Renal cortex interstitium (tissue), 11 donors: ENCODE measurements at regions not wholly inside any gene's neighbourhood (a gene's known extent, or its start where the extent isn't known, plus 50 kb on each side); places are given as distances from the start of the nearest gene placed in this dataset.
"Not testable (repeated sequence)": the region's sequence is repeated elsewhere in the genome, so short reads cannot be mapped to it uniquely, and the experiment has no call there.

ENCODE experiments used
- DNase-seq, 11 donors: peaks; one replicate each; pipeline ENCODE4 v3.0.0-alpha.2; 2013; ENCODE audit warnings: low read depth in 9 of 11, low spot score in 4 of 11; ENCODE audit errors: extremely low read depth in 1 of 11

- no peak for DNase-seq
Measured at GRCh38 chr13:71382285-71382684, 484.7 kb downstream of the DACH1 start.

GRCh38 chr13:71380191-71380590 lies 486.8 kb downstream of the DACH1 start:
- DNase-seq: no peak

DNA sequence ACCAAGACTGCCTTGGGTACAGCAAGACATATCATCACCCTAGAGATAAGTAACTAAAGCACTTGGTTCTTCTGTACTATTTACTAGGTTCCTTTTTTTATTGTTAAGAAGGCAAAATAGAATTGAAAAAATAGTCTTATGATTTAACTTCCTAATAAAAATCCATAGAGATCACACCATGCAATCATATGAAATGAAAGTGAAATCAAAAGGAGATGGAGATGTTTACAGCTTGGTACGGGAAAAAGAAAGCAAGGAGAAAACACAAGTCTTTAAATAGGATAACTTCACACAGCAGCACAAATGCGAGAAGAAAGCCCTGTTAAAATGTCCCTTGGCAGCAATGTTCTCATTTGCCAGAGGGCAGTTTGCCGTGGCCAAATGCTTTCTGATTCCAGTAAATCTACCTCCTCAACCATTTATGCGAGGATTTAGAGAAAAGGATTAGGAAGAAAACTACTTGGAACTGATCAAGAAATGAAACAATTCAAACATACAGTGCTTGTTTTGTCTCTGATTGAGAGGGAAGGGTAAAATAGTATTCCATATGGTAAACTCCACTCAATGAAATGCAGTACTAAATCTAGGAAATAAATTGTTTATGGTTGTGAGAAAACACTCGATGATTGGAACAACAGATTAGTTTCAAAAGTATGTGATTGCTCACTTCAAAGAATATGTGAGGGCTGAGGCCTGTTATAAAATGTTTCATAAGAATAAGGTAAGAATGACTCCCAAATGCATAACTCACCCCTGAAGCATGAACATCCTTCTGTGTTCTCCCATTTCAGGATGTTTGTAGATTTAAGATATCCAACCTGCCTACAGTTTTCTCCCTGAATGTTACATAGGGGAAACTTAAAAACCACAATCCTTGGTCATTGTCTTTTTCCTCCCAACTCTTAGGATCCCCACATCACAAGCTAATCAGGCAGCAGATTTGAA lies 487.8 kb downstream of the DACH1 start:
- DNase-seq: no peak

- DNase-seq: peak in 1 of 11 donors; percentile 10
Measured at GRCh38 chr13:71374471-71375049, 492.4 kb downstream of the DACH1 start.

- no peak for DNase-seq
Measured at GRCh38 chr13:71368336-71368735, 498.7 kb downstream of the DACH1 start.

DNA sequence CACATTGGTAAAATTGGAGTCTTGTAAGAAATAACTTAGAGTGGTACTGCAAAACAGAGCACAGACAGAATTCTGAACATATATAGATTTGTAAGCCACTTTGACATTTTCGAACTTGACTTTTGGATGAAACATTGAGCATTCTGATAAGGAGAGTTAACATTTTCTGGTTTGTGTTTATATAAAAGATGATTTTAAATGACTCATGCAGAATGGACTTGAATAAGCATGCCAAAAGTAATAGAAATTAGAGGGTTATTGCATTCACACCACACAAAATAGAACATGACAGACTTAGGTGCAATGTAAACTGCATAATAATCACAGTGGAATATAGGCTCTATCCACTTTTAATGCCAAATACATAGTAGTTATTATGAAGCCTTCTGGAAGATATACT lies 507.0 kb downstream of the DACH1 start:
- no peak for DNase-seq

GRCh38 chr13:71359641-71360040 lies 507.4 kb downstream of the DACH1 start:
- no peak for DNase-seq

GRCh38 chr13:71358218-71358617 lies 508.8 kb downstream of the DACH1 start:
- no peak for DNase-seq

- no peak for DNase-seq
Measured at GRCh38 chr13:71355010-71355409, 512.0 kb downstream of the DACH1 start.

GRCh38 chr13:71350886-71351285 lies 516.1 kb downstream of the DACH1 start:
- no peak for DNase-seq

DNA sequence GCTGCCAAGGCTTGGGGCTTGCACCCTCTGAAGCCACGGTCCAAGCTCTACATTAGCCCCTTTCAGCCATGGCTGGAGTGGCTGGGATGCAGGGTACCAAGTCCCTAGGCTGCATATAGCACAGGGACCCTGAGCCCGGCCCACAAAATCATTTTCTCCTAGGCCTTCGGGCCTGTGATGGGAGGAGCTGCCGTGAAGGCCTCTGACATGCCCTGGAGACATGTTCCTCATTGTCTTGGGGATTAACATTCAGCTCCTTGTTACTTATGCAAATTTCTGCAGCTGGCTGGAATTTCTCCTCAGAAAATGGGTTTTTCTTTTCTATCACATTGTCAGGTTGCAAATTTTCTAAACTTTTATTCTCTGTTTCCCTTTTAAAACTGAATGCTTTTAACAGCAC lies 521.1 kb downstream of the DACH1 start:
- DNase-seq: not testable (repeated sequence)

- no peak for DNase-seq
Measured at GRCh38 chr13:71339736-71340135, 527.3 kb downstream of the DACH1 start.

DNA sequence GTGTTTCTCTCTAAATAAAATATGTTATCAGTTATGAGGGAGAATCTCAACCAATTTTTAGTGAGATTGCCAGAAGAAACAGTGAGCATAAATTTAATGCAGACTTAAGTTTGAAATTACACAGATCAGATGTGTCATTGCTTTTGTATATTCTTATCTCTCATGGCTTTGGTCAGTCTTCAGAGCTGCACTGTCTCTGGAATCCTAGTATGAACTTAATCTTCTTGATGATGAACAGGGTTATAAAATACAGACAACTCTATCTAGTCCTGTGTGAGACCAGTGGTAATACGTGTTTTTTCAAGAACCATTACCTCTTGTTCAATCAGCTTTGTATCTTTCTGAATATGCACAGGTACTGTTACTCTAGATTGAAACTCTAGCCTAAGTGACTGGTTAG lies 528.0 kb downstream of the DACH1 start:
- DNase-seq: no peak

DNA sequence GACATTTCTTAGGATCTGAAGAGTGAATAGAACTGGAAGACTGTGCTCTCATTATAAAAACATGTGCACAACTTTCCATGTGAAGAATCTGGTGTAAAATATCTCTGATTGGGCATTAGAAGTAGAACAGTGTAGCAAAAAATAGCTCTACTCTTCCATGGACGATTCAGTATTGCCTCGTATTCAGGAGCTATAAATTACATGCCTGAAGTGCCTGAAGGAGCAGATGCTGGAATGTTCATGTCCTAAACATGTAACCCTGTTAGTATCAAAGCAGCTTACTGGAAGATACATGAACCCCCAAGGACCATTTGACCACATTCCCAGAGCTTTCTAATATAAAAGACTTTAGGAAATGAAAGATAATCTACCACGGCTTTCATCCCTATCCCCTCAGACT lies 528.9 kb downstream of the DACH1 start:
- no peak for DNase-seq

GRCh38 chr13:71327266-71327665 lies 539.7 kb downstream of the DACH1 start:
- DNase-seq: no peak

GRCh38 chr13:71325556-71325955 lies 541.4 kb downstream of the DACH1 start:
- peak in 4 of 11 donors; percentile 4 to 21 (median 11) for DNase-seq

GRCh38 chr13:71323266-71323665 lies 543.7 kb downstream of the DACH1 start:
- no peak for DNase-seq

DNA sequence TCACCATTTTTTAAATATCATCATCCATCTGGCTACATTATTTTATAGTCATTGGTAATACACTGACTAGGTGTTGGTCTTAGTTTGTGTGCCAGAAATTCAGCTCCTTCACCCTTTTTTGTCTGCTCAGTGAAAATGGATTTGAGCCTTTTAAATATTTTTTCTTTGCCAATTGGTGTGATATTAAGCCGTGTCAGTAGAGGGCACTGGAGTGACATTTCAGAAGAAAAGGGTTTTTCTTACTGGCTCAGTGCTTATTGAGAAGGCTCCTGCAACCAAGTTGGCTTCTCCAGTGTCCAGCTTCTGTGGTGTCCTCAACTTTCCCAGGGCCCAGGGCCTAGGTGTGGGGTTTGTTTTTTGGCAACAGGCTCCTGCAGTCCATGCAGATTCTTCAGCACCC lies 546.6 kb downstream of the DACH1 start:
- no peak for DNase-seq

DNA sequence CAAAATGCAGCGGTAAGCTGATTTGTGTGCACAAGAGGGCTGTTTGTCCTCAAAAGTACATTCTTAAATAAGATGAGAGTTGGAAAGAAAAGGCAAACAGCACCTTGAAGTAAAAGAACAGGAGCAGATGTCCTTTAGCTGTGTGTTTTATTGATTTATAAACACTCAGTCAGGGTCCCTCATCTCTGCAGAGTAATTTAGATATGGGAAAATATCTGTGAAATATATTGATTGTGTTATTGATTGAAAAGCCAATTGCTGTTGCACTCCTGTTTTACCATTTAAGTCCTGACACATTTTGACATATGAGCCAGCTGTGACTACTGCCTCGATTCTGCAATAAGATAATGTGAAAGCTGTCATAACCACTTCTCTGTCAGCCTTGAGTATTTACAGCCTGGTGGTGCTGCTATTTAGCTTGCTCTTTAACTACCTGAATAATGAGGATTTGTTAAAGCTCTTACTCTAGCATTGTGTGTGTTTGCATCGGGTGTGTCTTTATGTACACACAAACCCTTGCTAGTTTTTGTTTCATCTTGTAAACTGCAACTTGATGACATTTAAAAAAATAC lies 550.1 kb downstream of the DACH1 start:
- no peak for DNase-seq

DNA sequence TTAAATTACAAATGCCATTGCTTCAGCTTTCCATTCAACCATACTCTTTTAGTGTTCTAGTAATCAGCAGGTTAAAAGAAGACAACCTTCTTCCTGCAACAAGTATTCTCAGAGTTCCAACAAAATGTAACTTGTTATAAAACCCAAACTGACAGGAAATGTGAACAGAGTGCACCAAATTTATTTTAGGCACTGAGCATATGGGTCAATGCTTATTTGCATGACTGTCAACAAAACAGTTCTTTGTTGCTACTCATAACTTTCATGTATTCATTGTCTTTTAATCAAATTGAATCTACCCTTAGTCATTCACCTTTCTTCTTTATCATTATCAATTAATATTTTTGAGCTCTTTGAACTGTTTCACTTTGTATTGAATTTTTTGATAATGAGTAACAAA lies 554.1 kb downstream of the DACH1 start:
- DNase-seq: no peak
